ENCODE measurements at regions not wholly inside any gene's neighbourhood (a gene's known extent, or its start where the extent isn't known, plus 50 kb on each side); places are given as distances from the start of the nearest gene placed in this dataset.

DNA sequence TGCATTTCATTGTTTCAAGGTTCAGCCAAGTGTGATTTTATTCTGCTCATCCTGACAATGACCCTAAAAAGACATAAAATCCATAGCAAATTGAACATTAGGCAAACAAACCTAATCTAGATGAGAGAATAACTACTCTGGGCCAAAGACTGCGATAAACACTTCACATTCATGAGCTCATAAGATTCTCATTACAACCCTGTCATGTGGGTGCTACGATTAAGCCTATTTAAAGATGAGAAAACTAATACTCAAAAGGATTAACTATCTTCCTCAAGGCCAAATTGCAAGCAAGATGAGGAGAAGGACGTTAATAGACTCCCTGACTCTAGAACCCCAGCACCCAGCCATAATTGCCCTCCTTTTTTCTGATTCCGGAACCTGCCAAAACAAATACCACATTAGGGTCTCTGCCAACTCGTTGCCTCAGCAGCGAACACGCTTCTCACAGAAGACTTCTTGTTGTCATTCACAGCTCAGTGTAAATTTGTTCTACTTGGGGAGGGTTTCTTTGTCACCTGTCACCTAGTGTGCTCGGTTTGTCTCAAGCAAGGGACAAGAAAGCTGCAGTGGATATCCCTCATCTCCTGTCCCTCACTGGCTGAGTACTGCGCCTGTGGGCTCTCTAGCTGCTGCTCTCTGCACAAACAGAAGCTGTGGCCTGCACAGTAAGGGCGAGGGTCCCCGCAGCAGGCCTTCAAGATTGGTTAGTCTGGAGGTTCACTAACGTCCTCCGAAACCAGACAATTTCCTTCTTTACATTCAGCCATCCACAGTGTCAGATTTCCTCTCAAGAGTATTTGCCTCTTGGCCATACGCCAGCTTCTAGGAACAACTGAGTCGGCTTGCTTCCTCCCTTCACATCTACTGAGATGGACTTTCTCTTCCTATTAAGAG is 200.0 kb upstream of the UBE2E2 start:
- FAIRE-seq (no peak), DNase-seq (ENCODE audit: insufficient read length, low spot score) (no peak)
- TF ChIP-seq POLR2A (IDR thresholded peaks at IDR 0.05; ENCODE audit: low read depth, low read length) = no peak
- TF ChIP-seq POLR2AphosphoS5 (IDR thresholded peaks at IDR 0.05; ENCODE audit: low read depth, low read length) = no peak
- no peak for TF ChIP-seq TAF1 (IDR thresholded peaks at IDR 0.05; ENCODE audit: low read depth, low read length)
- TF ChIP-seq PAX5 (IDR thresholded peaks at IDR 0.05; ENCODE audit: insufficient read depth, low read length, severe bottlenecking) = no peak
- TF ChIP-seq SPI1 (IDR thresholded peaks at IDR 0.05; ENCODE audit: low read depth, low read length) = no peak
- TF ChIP-seq POU2F2 (IDR thresholded peaks at IDR 0.05; ENCODE audit: low read depth, low read length) = no peak

GRCh38 chr3:23003733-23004046 is 199.4 kb upstream of the UBE2E2 start:
- no peak for FAIRE-seq
- TF ChIP-seq POLR2A (IDR thresholded peaks at IDR 0.05; ENCODE audit: low read depth, low read length) = no peak
- no peak for TF ChIP-seq TAF1 (IDR thresholded peaks at IDR 0.05; ENCODE audit: low read depth, low read length)
- no peak for TF ChIP-seq POU2F2 (IDR thresholded peaks at IDR 0.05; ENCODE audit: low read depth, low read length)
- TF ChIP-seq PAX5 (IDR thresholded peaks at IDR 0.05; ENCODE audit: insufficient read depth, low read length, severe bottlenecking) = no peak
- no peak for TF ChIP-seq POLR2AphosphoS5 (IDR thresholded peaks at IDR 0.05; ENCODE audit: low read depth, low read length)
- no peak for TF ChIP-seq SPI1 (IDR thresholded peaks at IDR 0.05; ENCODE audit: low read depth, low read length)
- DNase-seq (ENCODE audit: insufficient read length, low spot score) = no peak

DNA sequence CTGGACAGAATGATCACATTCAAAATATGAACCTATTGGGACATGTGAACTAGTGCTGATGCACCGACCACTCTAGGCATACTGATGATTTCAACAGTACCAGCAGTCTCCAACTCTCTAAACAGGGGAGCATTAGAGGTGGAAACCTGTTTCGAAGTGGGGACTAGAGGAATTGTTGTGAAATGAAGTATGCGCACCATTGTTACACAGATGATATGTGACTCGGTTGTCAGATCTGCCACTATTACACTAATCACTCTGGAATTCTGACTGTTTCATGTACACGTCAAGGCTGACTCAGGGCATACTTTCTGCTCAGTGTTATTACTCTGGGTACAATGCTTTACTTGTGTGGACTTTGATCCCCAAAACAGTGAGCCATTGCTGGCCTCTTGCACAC is 198.2 kb upstream of the UBE2E2 start:
- TF ChIP-seq POLR2A (IDR thresholded peaks at IDR 0.05; ENCODE audit: low read depth, low read length) (no peak), TAF1 (IDR thresholded peaks at IDR 0.05; ENCODE audit: low read depth, low read length) (no peak), POLR2AphosphoS5 (IDR thresholded peaks at IDR 0.05; ENCODE audit: low read depth, low read length) (no peak), SPI1 (IDR thresholded peaks at IDR 0.05; ENCODE audit: low read depth, low read length) (no peak), POU2F2 (IDR thresholded peaks at IDR 0.05; ENCODE audit: low read depth, low read length) (no peak), PAX5 (IDR thresholded peaks at IDR 0.05; ENCODE audit: insufficient read depth, low read length, severe bottlenecking) (no peak)
- DNase-seq (ENCODE audit: insufficient read length, low spot score) (no peak), FAIRE-seq (no peak)

DNA sequence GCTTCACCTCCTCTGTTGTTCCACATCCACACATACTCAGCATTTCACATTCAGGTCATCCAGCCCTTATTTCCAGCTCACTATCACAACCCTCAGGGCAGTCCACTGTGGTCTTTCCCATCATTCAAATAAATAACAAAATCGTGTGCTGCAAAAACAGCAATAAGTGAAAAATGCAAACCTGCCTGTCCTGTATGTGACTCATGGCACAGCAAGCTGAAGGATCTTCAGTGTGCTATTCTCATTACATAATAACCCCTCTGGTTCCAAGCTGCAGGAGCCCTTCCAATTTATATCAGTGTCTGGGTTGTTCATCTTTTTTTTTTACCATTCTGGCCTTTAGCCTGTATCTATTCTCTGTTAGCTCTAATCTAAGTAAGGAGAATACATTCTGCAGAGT is 185.3 kb upstream of the UBE2E2 start:
- no peak for FAIRE-seq
- no peak for DNase-seq (ENCODE audit: insufficient read length, low spot score)
- TF ChIP-seq POLR2AphosphoS5 (IDR thresholded peaks at IDR 0.05; ENCODE audit: low read depth, low read length) (no peak), POLR2A (IDR thresholded peaks at IDR 0.05; ENCODE audit: low read depth, low read length) (no peak), SPI1 (IDR thresholded peaks at IDR 0.05; ENCODE audit: low read depth, low read length) (no peak), TAF1 (IDR thresholded peaks at IDR 0.05; ENCODE audit: low read depth, low read length) (no peak), POU2F2 (IDR thresholded peaks at IDR 0.05; ENCODE audit: low read depth, low read length) (no peak), PAX5 (IDR thresholded peaks at IDR 0.05; ENCODE audit: insufficient read depth, low read length, severe bottlenecking) (no peak)

- DNase-seq (ENCODE audit: insufficient read length, low spot score) (no peak), FAIRE-seq (no peak)
- TF ChIP-seq SPI1 (IDR thresholded peaks at IDR 0.05; ENCODE audit: low read depth, low read length) (no peak), POU2F2 (IDR thresholded peaks at IDR 0.05; ENCODE audit: low read depth, low read length) (no peak), POLR2A (IDR thresholded peaks at IDR 0.05; ENCODE audit: low read depth, low read length) (no peak), TAF1 (IDR thresholded peaks at IDR 0.05; ENCODE audit: low read depth, low read length) (no peak), POLR2AphosphoS5 (IDR thresholded peaks at IDR 0.05; ENCODE audit: low read depth, low read length) (no peak), PAX5 (IDR thresholded peaks at IDR 0.05; ENCODE audit: insufficient read depth, low read length, severe bottlenecking) (no peak)
These were observed 183.4 kb upstream of the UBE2E2 start for GRCh38 chr3:23019596-23020300.

DNA sequence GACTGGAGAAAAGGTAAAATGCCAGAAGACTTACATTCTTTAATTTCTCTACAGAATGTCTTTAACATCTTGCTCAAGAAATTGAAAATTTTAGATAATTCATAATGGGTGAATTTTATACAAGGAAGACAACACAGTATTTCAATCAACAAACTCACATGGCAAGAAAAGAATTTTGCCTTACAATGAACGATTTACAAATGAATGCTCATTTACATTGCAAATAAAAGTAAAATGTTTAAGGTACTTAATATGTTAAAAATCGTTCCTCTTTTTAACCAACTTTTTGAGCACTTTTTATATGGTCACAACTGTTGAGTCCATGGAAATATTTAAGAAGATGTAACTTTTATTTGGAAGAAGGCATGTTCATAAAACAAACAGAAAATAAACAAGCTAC is 174.8 kb upstream of the UBE2E2 start:
- FAIRE-seq (no peak), DNase-seq (ENCODE audit: insufficient read length, low spot score) (no peak)
- TF ChIP-seq TAF1 (IDR thresholded peaks at IDR 0.05; ENCODE audit: low read depth, low read length) (no peak), SPI1 (IDR thresholded peaks at IDR 0.05; ENCODE audit: low read depth, low read length) (no peak), POU2F2 (IDR thresholded peaks at IDR 0.05; ENCODE audit: low read depth, low read length) (no peak), POLR2A (IDR thresholded peaks at IDR 0.05; ENCODE audit: low read depth, low read length) (no peak), POLR2AphosphoS5 (IDR thresholded peaks at IDR 0.05; ENCODE audit: low read depth, low read length) (no peak), PAX5 (IDR thresholded peaks at IDR 0.05; ENCODE audit: insufficient read depth, low read length, severe bottlenecking) (no peak)

DNA sequence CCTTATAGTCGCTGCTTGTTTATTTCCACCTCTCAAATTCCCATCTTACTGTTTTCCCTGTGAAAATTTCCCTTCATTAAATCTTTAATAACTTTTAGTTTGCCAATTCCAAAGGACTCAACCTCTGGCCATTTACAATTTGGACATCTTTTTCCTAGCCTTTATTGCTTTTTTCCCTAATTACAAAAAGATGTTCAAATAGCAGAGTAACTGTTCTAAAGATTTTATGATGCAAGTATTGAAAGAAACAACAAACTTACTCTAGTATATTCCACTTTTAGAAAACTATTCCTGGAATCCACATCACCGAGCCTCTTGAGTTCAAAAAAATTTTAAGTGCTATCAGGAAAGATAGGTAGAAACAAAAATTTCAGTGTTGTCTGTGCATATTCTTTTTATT is 174.1 kb upstream of the UBE2E2 start:
- TF ChIP-seq PAX5 (IDR thresholded peaks at IDR 0.05; ENCODE audit: insufficient read depth, low read length, severe bottlenecking) (no peak), TAF1 (IDR thresholded peaks at IDR 0.05; ENCODE audit: low read depth, low read length) (no peak), POLR2A (IDR thresholded peaks at IDR 0.05; ENCODE audit: low read depth, low read length) (no peak), POU2F2 (IDR thresholded peaks at IDR 0.05; ENCODE audit: low read depth, low read length) (no peak), POLR2AphosphoS5 (IDR thresholded peaks at IDR 0.05; ENCODE audit: low read depth, low read length) (no peak), SPI1 (IDR thresholded peaks at IDR 0.05; ENCODE audit: low read depth, low read length) (no peak)

GRCh38 chr3:23035927-23036640 is 167.0 kb upstream of the UBE2E2 start:
- DNase-seq (ENCODE audit: insufficient read length, low spot score) (no peak), FAIRE-seq (no peak)
- no peak for TF ChIP-seq PAX5 (IDR thresholded peaks at IDR 0.05; ENCODE audit: insufficient read depth, low read length, severe bottlenecking)
- no peak for TF ChIP-seq TAF1 (IDR thresholded peaks at IDR 0.05; ENCODE audit: low read depth, low read length)
- TF ChIP-seq POLR2AphosphoS5 (IDR thresholded peaks at IDR 0.05; ENCODE audit: low read depth, low read length) = no peak
- no peak for TF ChIP-seq POU2F2 (IDR thresholded peaks at IDR 0.05; ENCODE audit: low read depth, low read length)
- no peak for TF ChIP-seq SPI1 (IDR thresholded peaks at IDR 0.05; ENCODE audit: low read depth, low read length)
- no peak for TF ChIP-seq POLR2A (IDR thresholded peaks at IDR 0.05; ENCODE audit: low read depth, low read length)

More for the DNA sequence above, 174.1 kb upstream of the UBE2E2 start:
- FAIRE-seq = no peak
- no peak for DNase-seq (ENCODE audit: insufficient read length, low spot score)

DNA sequence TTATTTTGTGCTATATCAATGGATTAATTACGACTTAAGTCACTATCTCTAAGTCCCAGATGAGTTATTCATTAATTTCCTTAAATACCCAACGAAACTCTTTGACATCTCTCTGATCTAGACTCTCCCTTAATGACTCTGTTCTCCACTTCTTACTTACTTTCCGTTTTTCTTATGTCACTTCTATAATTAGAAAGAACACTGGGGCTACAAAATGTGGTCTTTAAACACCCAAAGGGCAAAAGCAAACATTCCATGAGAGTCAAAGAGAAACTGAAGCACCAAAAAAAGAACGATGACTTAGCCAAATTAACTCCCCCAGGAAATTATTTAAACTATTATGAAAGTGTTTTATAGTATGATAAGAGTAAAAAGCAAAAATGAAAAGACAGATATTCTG is 166.4 kb upstream of the UBE2E2 start:
- TF ChIP-seq SPI1 (IDR thresholded peaks at IDR 0.05; ENCODE audit: low read depth, low read length) (no peak), POLR2A (IDR thresholded peaks at IDR 0.05; ENCODE audit: low read depth, low read length) (no peak), POU2F2 (IDR thresholded peaks at IDR 0.05; ENCODE audit: low read depth, low read length) (no peak), TAF1 (IDR thresholded peaks at IDR 0.05; ENCODE audit: low read depth, low read length) (no peak), POLR2AphosphoS5 (IDR thresholded peaks at IDR 0.05; ENCODE audit: low read depth, low read length) (no peak), PAX5 (IDR thresholded peaks at IDR 0.05; ENCODE audit: insufficient read depth, low read length, severe bottlenecking) (no peak)
- no peak for FAIRE-seq

More for the DNA sequence above, 166.4 kb upstream of the UBE2E2 start:
- no peak for DNase-seq (ENCODE audit: insufficient read length, low spot score)

Measured in GM12891 (cell line).